CD4-positive, alpha-beta T cell treated with Interleukin-4 for 4 hours (primary cell): ENCODE measurements at regions not wholly inside any gene's neighbourhood (a gene's known extent, or its start where the extent isn't known, plus 50 kb on each side); places are given as distances from the start of the nearest gene placed in this dataset.
"Not testable (repeated sequence)": the region's sequence is repeated elsewhere in the genome, so short reads cannot be mapped to it uniquely, and the experiment has no call there.

Experiments
- DNase-seq: peaks from one replicate; pipeline ENCODE4 v3.0.0-alpha.2; 2020

DNA sequence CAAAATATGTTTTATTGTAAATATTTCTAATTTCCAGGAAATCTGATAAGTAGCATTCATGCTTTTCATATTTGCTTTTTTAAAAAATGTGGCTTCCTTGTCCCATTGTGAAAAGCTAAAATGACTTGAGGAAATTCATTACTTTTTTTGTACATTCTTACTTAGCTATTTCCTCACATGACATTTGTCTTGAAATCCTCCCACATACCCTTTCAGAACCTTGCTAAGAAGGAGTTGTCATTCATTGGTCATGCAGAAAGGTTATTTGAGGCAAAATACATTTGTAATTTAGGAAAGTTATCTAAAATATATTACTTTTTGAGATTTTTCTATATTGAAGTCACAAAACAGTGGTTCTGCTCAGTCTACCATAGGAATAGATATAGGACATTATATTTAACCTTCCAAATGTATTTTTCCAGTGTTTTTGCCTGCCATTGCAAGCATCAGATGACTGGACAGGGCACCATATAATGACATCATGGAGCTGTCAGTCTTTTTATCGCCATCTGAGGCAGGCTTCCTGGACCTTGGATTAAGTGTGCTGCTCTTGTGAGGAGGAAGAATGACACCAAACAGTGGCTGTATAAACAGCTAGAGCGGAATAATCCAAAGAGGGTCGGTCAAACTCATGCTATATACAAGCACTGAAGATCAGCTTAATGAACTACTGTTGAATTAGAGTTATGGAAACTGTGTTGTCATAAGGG is 109.4 kb upstream of the HCRTR2 start:
- DNase-seq: no peak

DNA sequence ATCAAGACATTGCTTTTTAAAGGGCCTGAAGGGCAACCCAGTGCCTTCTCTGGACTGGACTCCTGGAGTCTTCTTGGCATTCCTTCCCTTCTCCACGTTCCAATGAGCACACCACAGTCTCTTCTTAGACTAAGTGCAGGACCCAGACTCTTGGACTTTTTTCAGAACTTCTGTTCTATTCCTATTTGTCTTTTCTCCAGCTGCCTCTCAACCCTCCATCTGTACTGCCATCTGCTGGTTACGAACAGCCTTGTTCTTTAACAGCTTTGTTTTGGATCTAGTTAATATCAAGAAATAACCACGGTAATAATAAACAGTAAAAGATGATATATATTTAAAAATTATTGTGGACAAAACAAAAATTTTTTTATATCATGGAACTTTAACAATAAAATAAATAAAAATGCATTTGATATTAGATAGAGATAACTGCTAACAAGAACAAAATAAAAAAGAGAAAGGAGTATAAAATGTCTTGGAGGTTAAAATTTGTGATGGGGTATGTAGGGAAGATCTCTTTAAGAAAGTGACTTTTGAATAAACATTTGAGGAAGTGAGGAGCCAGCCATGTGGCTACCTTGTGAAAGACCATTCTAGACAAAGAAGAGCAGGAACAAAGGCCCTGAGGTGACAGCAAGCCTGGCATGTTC is 105.1 kb upstream of the HCRTR2 start:
- DNase-seq: no peak

DNA sequence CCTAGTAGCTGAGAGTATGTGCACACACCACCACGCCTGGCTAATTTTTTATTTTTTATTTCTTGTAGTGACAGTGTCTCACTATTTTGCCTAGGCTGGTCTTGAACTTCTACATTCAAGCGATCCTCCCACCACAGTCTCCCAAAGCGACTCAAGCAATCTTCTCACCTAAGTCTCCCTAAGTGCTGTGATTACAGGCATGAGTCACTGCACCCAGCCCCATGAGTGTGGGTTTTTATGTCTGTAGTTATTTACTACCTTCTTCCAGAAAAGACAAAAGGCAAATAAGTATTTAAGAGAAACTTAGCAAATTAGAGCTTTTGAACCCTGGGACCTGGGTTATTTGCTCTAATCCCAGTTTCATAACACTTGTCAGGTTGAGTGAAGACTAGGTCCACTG is 92.3 kb upstream of the HCRTR2 start:
- DNase-seq: no peak

- not testable (repeated sequence) for DNase-seq
Measured at GRCh38 chr6:55088011-55088410, 86.3 kb upstream of the HCRTR2 start.

DNA sequence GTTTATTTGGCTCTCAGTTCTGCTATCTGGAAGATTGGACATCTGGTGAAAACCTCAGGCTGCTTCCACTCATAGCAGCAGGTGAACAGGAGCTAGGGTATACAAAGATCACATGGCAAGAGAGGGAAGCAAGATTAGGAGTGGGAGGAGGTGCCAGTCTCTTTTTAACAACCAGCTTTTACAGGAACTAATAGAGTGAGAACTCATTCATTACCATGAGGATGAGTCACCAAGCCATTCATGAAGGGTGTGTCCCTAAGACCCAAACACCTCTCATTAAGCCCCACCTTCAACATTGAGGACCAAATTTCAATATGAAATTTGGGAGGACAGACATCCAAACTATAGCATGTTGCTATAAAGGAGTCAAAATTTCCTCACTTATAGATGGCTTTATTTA is 85.4 kb upstream of the HCRTR2 start:
- DNase-seq: no peak

GRCh38 chr6:55089325-55089724 is 85.0 kb upstream of the HCRTR2 start:
- no peak for DNase-seq

GRCh38 chr6:55100686-55101085 is 73.6 kb upstream of the HCRTR2 start:
- DNase-seq: no peak

DNA sequence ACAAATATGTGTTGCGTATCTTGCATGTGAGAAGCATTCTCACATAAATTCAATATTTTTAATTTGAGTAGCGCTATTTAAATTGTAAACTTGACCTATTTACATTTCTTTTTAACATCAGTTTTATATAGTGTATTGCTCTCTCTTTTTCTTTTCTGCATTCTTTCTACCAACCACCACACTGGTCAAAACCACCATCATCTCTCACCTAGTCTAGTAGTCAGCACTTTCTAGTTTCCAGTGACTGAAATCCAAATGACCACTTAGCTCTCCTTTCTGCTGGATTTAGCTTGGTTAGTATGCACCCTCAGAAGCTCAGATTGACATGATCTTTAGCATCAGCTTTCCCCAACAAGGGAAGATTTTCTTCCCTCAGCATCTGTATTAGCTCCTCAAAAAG is 73.2 kb upstream of the HCRTR2 start:
- no peak for DNase-seq

DNA sequence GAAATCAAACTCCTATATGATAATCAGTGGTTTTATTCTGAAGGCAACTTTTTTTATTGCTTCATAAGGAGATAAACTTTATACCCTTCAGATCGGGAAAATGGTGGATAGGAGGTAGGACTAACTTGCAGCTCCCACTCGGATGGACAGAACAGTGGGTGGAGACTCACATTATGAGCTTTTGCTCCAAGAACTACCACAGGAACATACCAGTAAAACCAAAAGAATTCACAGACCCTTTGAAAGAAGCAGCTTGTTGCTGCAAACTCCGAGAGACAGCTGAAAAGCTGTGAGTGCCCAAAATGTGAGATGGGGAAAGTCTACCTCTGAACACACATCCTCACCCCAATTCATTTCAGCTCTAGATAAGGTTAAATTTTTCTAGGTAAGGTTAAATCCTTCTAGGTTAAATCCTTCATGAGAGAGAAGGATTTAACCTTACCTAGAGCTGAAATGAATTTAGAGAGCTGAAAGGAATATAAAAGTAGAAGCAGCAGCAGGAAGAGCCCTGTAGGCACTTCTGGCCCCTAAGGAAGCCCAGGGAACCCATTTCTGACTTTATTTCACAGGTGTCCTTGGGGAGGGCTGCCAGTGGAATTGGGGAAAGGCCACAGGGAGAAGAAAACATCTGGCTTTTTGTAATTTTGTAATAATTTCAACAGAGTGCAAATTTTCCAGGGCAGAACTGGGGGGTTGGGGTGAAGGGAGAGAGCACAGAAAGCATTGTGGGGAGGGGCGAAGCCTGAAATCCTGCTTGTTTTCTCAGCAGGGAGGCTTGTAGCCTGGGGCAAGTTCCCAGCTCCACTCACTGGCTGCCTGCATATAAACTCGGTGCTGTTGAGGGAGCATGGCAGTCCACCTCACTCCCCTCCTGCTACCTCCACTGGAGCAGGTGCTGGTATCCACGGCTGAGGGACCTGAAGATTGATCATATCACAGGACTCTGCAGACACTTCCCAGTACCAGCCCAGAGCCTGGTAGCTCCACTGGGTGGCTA is 65.9 kb upstream of the HCRTR2 start:
- DNase-seq: no peak

- no peak for DNase-seq
Measured at GRCh38 chr6:55117267-55117666, 57.0 kb upstream of the HCRTR2 start.

- DNase-seq: not testable (repeated sequence)
Measured at GRCh38 chr6:55124241-55124640, 50.1 kb upstream of the HCRTR2 start.
